ENCODE measurements at regions not wholly inside any gene's neighbourhood (a gene's known extent, or its start where the extent isn't known, plus 50 kb on each side); places are given as distances from the start of the nearest gene placed in this dataset.

DNA sequence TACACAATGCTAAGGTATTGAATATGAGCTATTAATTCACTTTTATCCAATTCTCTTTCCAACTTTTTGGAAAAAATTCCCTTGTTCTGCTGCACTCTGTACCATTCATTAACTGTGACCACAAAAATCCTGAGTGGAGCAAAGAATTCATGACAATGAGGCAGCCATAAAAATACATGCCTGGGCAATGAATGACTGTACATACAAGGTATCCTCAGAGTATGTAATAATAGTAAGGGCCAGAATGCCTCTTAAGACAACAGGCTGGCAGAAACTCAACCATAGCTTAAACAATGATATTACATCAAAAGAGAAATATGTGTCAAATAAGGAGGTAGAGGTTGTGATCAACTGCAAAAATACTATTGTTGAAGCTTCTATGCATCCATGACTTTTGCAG lies 74.7 kb upstream of the CA10 start:
- DNase-seq (ENCODE audit: low spot score): no peak

GRCh38 chr17:52228823-52229222 lies 70.3 kb upstream of the CA10 start:
- DNase-seq (ENCODE audit: low spot score): no peak

- DNase-seq (ENCODE audit: low spot score): no peak
Measured at GRCh38 chr17:52227926-52228325, 69.4 kb upstream of the CA10 start.

- no peak for DNase-seq (ENCODE audit: low spot score)
Measured at GRCh38 chr17:52213451-52213850, 54.9 kb upstream of the CA10 start.

GRCh38 chr17:52212851-52213250 lies 54.3 kb upstream of the CA10 start:
- no peak for DNase-seq (ENCODE audit: low spot score)

DNA sequence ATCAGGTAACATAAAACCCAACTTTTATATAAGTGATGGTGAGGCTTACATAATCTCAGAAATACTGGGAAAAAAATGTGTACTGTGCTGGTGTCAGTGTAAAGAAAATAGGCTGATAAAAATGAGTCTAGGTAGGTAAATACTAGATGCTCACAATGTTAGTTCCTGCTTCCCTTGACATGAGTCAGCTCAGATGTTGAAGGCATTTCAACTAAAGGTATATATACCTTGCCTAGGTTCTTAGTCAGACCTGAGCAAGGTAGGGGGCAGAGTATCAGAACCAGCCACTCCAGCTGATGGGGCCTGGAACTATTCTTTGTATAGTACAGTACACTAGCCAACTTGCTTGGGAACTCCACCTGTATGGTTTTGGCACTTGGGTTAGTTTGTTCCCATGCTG lies 51.0 kb upstream of the CA10 start:
- no peak for DNase-seq (ENCODE audit: low spot score)

Measured in RKO (cell line).